DLD1 (cell line): ENCODE measurements at regions not wholly inside any gene's neighbourhood (a gene's known extent, or its start where the extent isn't known, plus 50 kb on each side); places are given as distances from the start of the nearest gene placed in this dataset.
"Not testable (repeated sequence)": the region's sequence is repeated elsewhere in the genome, so short reads cannot be mapped to it uniquely, and the experiment has no call there.

Source experiments
- in situ Hi-C: cut with HindIII; loops from 2 replicates; pipeline ENCODE4 v1.10.0; 2017; ENCODE audit warnings: low sequenced_read_pairs

- in situ Hi-C loops: no loop called here
These were observed 442.3 kb downstream of the PREX1 start for GRCh38 chr20:48385527-48385926.

- in situ Hi-C loops: no loop called here
These were observed 442.7 kb downstream of the PREX1 start for GRCh38 chr20:48385114-48385513.

- in situ Hi-C loops: no loop called here
These were observed 443.5 kb downstream of the PREX1 start for GRCh38 chr20:48384147-48384818.

GRCh38 chr20:48383252-48383651, 444.5 kb downstream of the PREX1 start:
- in situ Hi-C loops: no loop called here

- in situ Hi-C loops: no loop called here
These were observed 445.5 kb downstream of the PREX1 start for GRCh38 chr20:48382304-48382703.

- in situ Hi-C loops: no loop called here
These were observed 446.3 kb downstream of the PREX1 start for GRCh38 chr20:48381353-48382120.

- in situ Hi-C loops: no loop called here
These were observed 447.1 kb downstream of the PREX1 start for GRCh38 chr20:48380661-48381060.

GRCh38 chr20:48378976-48379675, 448.7 kb downstream of the PREX1 start:
- in situ Hi-C loops: no loop called here

- in situ Hi-C loops: no loop called here
These were observed 449.9 kb downstream of the PREX1 start for GRCh38 chr20:48377940-48378339.

GRCh38 chr20:48375804-48376203, 452.0 kb downstream of the PREX1 start:
- in situ Hi-C loops: no loop called here

- in situ Hi-C loops: no loop called here
These were observed 452.7 kb downstream of the PREX1 start for GRCh38 chr20:48374991-48375595.

- in situ Hi-C loops: not testable (repeated sequence)
These were observed 453.5 kb downstream of the PREX1 start for GRCh38 chr20:48374031-48374907.

- in situ Hi-C loops: no loop called here
These were observed 454.3 kb downstream of the PREX1 start for GRCh38 chr20:48373555-48373934.

- in situ Hi-C loops: not testable (repeated sequence)
These were observed 454.8 kb downstream of the PREX1 start for GRCh38 chr20:48372851-48373554.

GRCh38 chr20:48371211-48371610, 456.6 kb downstream of the PREX1 start:
- in situ Hi-C loops: no loop called here

GRCh38 chr20:48368580-48369021, 459.2 kb downstream of the PREX1 start:
- in situ Hi-C loops: not testable (repeated sequence)

- in situ Hi-C loops: not testable (repeated sequence)
These were observed 460.0 kb downstream of the PREX1 start for GRCh38 chr20:48367541-48368358.

GRCh38 chr20:48366230-48366629, 461.6 kb downstream of the PREX1 start:
- in situ Hi-C loops: no loop called here
